Astrocyte of the cerebellum (primary cell): ENCODE measurements at regions not wholly inside any gene's neighbourhood (a gene's known extent, or its start where the extent isn't known, plus 50 kb on each side); places are given as distances from the start of the nearest gene placed in this dataset.

Source experiments
- DNase-seq: peaks from one replicate; pipeline ENCODE4 v3.0.0-alpha.2; 2011; ENCODE audit warnings: low read depth
- H3K4me3 ChIP-seq: 2 replicates; pipeline ENCODE4 v1.5.1; 2011; ENCODE audit warnings: mild to moderate bottlenecking, low read depth, low read length, moderate library complexity
- in situ Hi-C: cut with HindIII; loops from 2 replicates; pipeline ENCODE4 v1.10.0; 2017; ENCODE audit warnings: low sequenced_read_pairs
- TF ChIP-seq, protein P1 (sequence below): IDR thresholded peaks from 2 replicates; pipeline ENCODE4 v1.5.1; 2012; ENCODE audit warnings: low read length, low read depth, moderate library complexity, mild to moderate bottlenecking; ENCODE audit errors: missing control alignments

DNA sequence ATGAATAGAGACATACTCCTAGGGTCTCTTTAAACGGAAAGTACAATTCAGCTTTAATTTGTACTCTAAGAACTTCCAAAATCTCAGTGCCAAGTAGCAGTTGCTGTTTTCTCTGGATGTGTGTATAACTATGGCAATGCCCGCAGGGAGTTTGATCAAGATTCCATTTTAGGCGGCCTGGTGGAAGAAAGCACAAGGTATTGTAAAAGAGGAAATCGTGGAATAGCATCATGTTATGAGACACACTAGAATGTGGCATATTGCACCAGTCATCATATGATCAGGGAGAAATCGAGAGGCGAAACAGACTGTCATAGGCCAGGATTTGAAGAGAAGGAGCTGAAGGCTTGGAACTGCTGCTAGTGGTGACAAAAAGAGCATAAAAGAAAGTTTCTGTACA is 316.2 kb upstream of the FMN2 start:
- no peak overlapping the region for H3K4me3 ChIP-seq
- in situ Hi-C loops, result no loop called here
- DNase-seq, result no peak
- TF ChIP-seq, protein P1, sequence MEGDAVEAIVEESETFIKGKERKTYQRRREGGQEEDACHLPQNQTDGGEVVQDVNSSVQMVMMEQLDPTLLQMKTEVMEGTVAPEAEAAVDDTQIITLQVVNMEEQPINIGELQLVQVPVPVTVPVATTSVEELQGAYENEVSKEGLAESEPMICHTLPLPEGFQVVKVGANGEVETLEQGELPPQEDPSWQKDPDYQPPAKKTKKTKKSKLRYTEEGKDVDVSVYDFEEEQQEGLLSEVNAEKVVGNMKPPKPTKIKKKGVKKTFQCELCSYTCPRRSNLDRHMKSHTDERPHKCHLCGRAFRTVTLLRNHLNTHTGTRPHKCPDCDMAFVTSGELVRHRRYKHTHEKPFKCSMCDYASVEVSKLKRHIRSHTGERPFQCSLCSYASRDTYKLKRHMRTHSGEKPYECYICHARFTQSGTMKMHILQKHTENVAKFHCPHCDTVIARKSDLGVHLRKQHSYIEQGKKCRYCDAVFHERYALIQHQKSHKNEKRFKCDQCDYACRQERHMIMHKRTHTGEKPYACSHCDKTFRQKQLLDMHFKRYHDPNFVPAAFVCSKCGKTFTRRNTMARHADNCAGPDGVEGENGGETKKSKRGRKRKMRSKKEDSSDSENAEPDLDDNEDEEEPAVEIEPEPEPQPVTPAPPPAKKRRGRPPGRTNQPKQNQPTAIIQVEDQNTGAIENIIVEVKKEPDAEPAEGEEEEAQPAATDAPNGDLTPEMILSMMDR, result no peak

DNA sequence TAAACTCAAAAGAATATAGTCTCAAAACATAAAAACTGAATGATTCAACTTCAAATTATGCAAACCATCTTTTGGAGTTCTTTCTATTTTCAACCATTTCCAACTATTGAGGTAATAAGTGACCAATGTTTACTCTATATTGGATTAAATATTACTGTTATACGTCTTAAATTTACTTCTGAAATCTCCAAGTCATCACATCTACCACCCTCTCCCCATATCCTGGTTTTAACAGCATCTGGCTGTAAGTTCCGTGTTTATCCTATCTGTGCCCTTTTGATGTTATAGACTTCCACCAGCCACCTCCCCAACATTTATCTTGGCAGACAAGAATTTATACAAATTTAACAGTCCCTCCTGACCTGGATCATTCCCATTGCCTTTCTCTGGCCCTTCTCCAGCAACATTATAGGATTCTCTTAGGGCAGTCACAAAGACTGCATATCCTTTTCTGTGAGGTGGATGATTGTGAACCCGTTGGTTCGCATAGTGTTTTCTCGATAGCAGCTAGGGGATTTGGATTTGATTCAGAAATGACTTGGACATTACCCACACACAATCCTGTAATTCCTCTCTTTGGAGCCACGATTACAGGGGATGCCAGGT is 313.4 kb upstream of the FMN2 start:
- in situ Hi-C loops, result no loop called here
- DNase-seq, result no peak
- TF ChIP-seq, protein P1, result no peak
- H3K4me3 ChIP-seq, result no peak overlapping the region

DNA sequence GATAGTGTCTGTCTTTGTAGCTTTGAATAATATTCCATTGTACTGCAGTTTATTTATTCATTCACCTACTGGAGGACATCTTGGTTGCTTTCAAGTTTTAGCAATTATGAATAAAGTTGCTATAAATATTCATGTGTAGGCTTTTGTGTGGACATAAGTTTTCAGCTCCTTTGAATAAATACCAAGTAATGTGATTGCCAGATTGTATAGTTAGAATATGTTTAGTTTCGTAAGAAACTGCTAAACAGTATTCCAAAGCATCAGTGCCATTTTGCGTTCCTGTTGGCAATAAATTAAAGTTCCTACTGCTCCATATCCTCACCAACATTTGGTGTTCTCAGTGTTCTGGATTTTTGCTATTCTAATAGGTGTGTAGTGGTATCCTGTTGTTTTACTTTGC is 311.7 kb upstream of the FMN2 start:
- in situ Hi-C loops, result no loop called here
- no peak overlapping the region for H3K4me3 ChIP-seq
- no peak for DNase-seq
- TF ChIP-seq, protein P1, result no peak

DNA sequence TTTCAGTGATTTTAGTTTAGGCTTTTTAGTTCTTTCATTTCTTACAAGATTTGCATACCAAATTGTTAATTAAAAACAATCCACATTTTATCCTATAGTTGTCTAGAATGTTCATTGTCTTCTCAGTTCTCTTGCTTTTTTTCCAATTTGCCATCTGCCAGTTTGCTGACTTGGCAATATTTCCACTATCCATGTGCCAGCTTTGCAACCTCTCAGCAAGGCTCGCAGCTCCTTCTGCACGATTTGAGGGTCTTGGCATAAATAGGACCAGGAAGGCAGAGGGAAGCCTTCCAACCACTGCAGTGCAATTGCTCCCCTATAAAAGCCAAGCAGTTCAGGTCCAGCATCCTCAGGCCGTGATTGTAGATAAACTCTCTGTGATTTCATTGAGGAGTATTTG is 306.8 kb upstream of the FMN2 start:
- no peak overlapping the region for H3K4me3 ChIP-seq
- in situ Hi-C loops, result no loop called here
- TF ChIP-seq, protein P1, result no peak

DNA sequence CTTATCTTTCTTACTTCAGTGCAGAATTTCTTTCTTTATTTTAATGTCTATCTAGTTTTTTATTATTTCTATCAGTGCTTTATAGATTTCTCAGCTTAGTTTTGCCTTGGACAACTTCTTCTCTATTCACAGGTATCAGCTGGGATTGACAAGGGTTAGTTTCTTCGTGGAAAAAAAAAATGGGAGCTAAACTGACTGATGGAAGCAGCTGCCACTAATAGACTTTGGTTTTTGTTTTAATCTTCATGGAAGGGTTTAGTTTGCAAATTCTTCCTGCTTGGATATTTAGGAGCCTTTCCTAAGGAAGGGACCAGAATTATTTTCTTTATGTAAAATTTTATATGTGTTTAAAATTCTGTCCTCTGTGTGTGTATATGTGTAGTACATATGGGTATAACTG is 306.1 kb upstream of the FMN2 start:
- no peak overlapping the region for H3K4me3 ChIP-seq
- TF ChIP-seq, protein P1, result no peak
- DNase-seq, result no peak
- in situ Hi-C loops, result no loop called here

More for the DNA sequence above, 306.8 kb upstream of the FMN2 start:
- DNase-seq, result no peak

DNA sequence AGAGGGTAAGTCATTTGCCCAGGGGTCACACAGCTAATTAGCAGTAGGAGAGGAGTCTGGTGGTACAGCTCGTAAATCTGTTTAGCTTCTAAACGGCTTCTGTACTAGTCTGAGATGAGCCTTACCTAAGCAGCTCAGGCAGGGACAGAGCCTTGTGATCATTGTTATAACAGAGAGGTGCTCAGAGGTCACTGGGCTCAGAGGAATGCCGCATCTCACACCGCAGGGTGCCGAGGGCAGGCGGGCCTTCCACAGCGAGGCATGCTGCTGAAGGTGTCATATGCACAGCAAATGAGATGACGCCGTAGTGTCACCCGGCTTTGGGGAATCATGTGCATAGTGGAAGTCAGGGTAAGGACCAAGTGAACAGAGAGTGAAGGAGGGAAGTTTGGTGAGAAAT is 305.2 kb upstream of the FMN2 start:
- TF ChIP-seq, protein P1, result no peak
- DNase-seq, result no peak
- H3K4me3 ChIP-seq, result no peak overlapping the region
- in situ Hi-C loops, result no loop called here
